BJ (cell line): ENCODE measurements at regions not wholly inside any gene's neighbourhood (a gene's known extent, or its start where the extent isn't known, plus 50 kb on each side); places are given as distances from the start of the nearest gene placed in this dataset.

ENCODE experiments used
- CTCF ChIA-PET: fragments of 350-600 bp; formaldehyde crosslinking; extraction: SDS; loops from one replicate; lab custom pipeline; 2021; ENCODE audit warnings: antibody characterized with exemption, inconsistent platforms; lab: Yijun Ruan, JAX
- POLR2A ChIA-PET: fragments of 300-600 bp; sonication (Branson Sonifier 250); formaldehyde crosslinking; extraction: SDS; loops from one replicate; lab custom pipeline; 2021; ENCODE audit warnings: antibody characterized with exemption; lab: Charles Lee
- DNase-seq: peaks from one replicate; pipeline ENCODE4 v3.0.0-alpha.2; 2011; ENCODE audit warnings: low read depth
- H3K27me3 ChIP-seq: 2 replicates; pipeline ENCODE4 v1.6.0; 2011; ENCODE audit warnings: low read length; ENCODE audit not compliant: control insufficient read depth, insufficient read depth
- H3K36me3 ChIP-seq: 2 replicates; pipeline ENCODE4 v1.5.1; 2011; ENCODE audit warnings: low read length; ENCODE audit not compliant: control insufficient read depth, insufficient read depth
- H3K4me3 ChIP-seq: 2 replicates; pipeline ENCODE4 v1.5.1; 2011; ENCODE audit warnings: low read depth, mild to moderate bottlenecking, control low read depth, low read length
- CTCF ChIP-seq: IDR thresholded peaks from 2 replicates; pipeline ENCODE4 v1.5.1; 2011; ENCODE audit warnings: low read depth, mild to moderate bottlenecking, control low read depth, inconsistent platforms, low read length, moderate library complexity; ENCODE audit not compliant: insufficient read depth

DNA sequence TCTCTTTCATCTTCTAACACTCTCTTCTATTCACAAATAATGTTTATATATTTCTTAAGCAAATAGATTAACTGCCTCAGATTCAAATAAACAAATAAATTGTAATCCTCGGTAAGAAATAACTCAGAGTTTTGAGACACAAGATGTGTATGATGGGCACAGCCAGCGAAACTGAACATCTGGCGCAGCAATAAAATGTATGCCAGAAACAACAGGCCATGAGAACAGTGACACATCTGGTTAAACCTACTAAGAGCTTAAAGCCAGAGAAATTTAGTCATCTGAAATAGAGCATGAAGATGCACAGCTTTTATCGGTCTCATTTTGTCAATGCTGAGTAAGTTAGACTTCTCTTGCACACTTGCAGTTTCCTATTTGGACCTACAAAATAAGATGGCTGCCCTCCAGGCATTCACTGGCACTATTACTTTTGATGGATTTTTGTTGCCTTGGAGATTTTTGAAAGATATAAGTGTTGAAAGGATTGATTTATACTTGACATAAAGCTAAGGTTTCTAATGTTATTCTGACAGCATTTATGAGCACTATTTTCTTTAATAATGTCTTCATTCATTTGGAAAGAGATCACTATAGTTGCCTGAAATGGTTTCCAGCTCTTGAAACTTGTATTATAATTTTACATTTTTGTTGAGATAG is 1444.0 kb downstream of the PCDH18 start:
- Histone ChIP-seq H3K36me3 (no peaks in the 10 kb centered on the region), H3K4me3 (no peak overlapping the region), H3K27me3 (no peaks in the 10 kb centered on the region)
- no peak for TF ChIP-seq CTCF
- POLR2A ChIA-PET = no interaction called here
- DNase-seq = no peak
- CTCF ChIA-PET = interaction anchor here (0.6 kb wide), 1 partner anchor 898 kb away, joined by 3 read pairs; no protein-coding TSS in a partner anchor

DNA sequence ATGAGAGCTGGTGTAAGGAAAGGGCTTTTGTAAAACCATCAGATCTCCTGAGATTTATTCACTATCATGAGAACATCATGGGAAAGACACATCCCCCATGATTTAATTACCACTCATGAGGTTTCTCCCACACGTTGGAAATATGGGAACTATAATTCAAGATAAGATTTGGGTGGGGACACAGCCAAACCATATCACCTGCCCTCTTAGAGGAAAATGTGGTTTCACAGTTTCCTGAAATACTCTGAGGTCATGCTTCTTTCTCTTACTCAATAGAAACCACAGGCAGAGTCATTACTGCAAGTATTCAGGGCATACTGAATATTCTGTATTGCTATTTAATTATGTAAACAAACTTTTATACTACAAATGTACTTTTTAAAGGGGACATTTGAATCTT is 1453.3 kb downstream of the PCDH18 start:
- Histone ChIP-seq H3K4me3 (no peak overlapping the region), H3K27me3 (no peaks in the 10 kb centered on the region), H3K36me3 (no peaks in the 10 kb centered on the region)
- ChIA-PET POLR2A (no interaction called here), CTCF (no interaction called here)
- no peak for DNase-seq
- TF ChIP-seq CTCF = no peak

GRCh38 chr4:136056748-136057147 is 1475.5 kb downstream of the PCDH18 start:
- POLR2A ChIA-PET = no interaction called here

DNA sequence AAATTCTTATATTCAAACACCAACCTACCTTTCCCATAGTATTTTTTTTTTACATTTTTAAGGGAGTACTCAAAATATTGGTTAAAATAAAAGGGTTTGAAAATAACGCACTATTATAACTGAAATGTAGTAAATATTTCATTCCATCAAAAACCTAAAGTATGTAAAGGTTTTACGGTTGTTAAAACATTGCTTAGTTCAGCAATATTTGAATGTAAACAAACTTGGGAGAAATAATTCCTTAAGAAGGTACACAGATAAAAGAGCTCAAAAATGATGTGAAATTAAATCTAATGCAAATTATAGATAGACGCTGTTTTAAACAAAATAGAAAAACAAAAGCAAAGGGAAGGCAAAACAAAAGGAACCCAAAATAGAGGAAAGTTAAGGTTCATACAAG is 1476.9 kb downstream of the PCDH18 start:
- Histone ChIP-seq H3K36me3 (no peaks in the 10 kb centered on the region), H3K27me3 (no peaks in the 10 kb centered on the region), H3K4me3 (no peak overlapping the region)
- TF ChIP-seq CTCF = no peak
- ChIA-PET CTCF (interaction anchor here (1.2 kb wide), 1 partner anchor 33 kb away, joined by 3 read pairs; no protein-coding TSS in a partner anchor), POLR2A (no interaction called here)
- no peak for DNase-seq

More at GRCh38 chr4:136056748-136057147, 1475.5 kb downstream of the PCDH18 start:
- H3K4me3 ChIP-seq = no peak overlapping the region
- CTCF ChIA-PET = interaction anchor here (1.2 kb wide), 1 partner anchor 34 kb away, joined by 3 read pairs; no protein-coding TSS in a partner anchor
- no peak for TF ChIP-seq CTCF
- H3K36me3 ChIP-seq = no peaks in the 10 kb centered on the region
- no peak for DNase-seq
- H3K27me3 ChIP-seq = no peaks in the 10 kb centered on the region

GRCh38 chr4:136036744-136037143 is 1495.5 kb downstream of the PCDH18 start:
- Histone ChIP-seq H3K36me3 (no peaks in the 10 kb centered on the region), H3K4me3 (no peak overlapping the region), H3K27me3 (no peaks in the 10 kb centered on the region)
- TF ChIP-seq CTCF = no peak
- DNase-seq = no peak
- POLR2A ChIA-PET = no interaction called here
- CTCF ChIA-PET = no interaction called here
